OCI-LY3 (cell line): ENCODE measurements at regions not wholly inside any gene's neighbourhood (a gene's known extent, or its start where the extent isn't known, plus 50 kb on each side); places are given as distances from the start of the nearest gene placed in this dataset.

Experiments
- H2AFZ ChIP-seq: fragments of 200-600, 300-600 bp; shearing (Covaris generic); 2 replicates; pipeline ENCODE4 v1.6.0; 2014; ENCODE audit warnings: antibody characterized with exemption, low read depth, low read length
- H3K27ac ChIP-seq: fragments of 200-600, 300-600 bp; sonication (generic); 2 replicates; pipeline ENCODE4 v1.5.1; 2014; ENCODE audit warnings: mild to moderate bottlenecking, low read length, moderate library complexity, mixed read lengths
- H3K27me3 ChIP-seq: fragments of 200-600, 300-600 bp; sonication (generic); 2 replicates; pipeline ENCODE4 v1.6.1; 2014; ENCODE audit warnings: low read depth, low read length, mixed read lengths
- H3K36me3 ChIP-seq: fragments of 200-600, 300-600 bp; sonication (generic); replicated peaks from 2 replicates; pipeline ENCODE3; 2014; ENCODE audit warnings: low read depth, low read length, mixed read lengths
- H3K4me1 ChIP-seq: fragments of 300-600, 200-600 bp; sonication (generic); 2 replicates; pipeline ENCODE4 v1.6.1; 2014; ENCODE audit warnings: low read length, mixed read lengths
- H3K4me2 ChIP-seq: fragments of 200-600, 300-600 bp; sonication (generic); 2 replicates; pipeline ENCODE4 v1.6.1; 2014; ENCODE audit warnings: low read length, mixed read lengths
- H3K4me3 ChIP-seq: fragments of 300-600, 200-600 bp; sonication (generic); 2 replicates; pipeline ENCODE4 v1.5.1; 2014; ENCODE audit warnings: antibody characterized with exemption, mild to moderate bottlenecking, low read length, moderate library complexity
- H3K79me2 ChIP-seq: fragments of 300-600, 200-600 bp; shearing (Covaris generic); 2 replicates; pipeline ENCODE4 v1.6.1; 2014; ENCODE audit warnings: mild to moderate bottlenecking, low read length, mixed read lengths
- H3K9ac ChIP-seq: fragments of 300-600, 200-600 bp; shearing (Covaris generic); 2 replicates; pipeline ENCODE4 v1.6.0; 2014; ENCODE audit warnings: mild to moderate bottlenecking, low read length, moderate library complexity
- H3K9me3 ChIP-seq: fragments of 200-600, 300-600 bp; shearing (Covaris generic); 2 replicates; pipeline ENCODE4 v1.6.1; 2014; ENCODE audit warnings: low read length, mixed read lengths; ENCODE audit not compliant: insufficient read depth
- H4K20me1 ChIP-seq: fragments of 200-600, 300-600 bp; sonication (generic); 2 replicates; pipeline ENCODE4 v1.6.1; 2016; ENCODE audit warnings: low read length, mixed read lengths; ENCODE audit not compliant: insufficient read depth
- EZH2phosphoT487 ChIP-seq: fragments of 200-600 bp; shearing (Covaris generic); IDR thresholded peaks from 2 replicates; pipeline ENCODE4 v1.6.1; 2018; ENCODE audit warnings: antibody characterized with exemption, mixed run types, low read depth
- TF ChIP-seq, protein P1 (sequence below): fragments of 200-600, 300-600 bp; sonication (generic); IDR thresholded peaks from 2 replicates; pipeline ENCODE4 v1.5.1; 2014; ENCODE audit warnings: antibody characterized with exemption, low read length, low read depth

DNA sequence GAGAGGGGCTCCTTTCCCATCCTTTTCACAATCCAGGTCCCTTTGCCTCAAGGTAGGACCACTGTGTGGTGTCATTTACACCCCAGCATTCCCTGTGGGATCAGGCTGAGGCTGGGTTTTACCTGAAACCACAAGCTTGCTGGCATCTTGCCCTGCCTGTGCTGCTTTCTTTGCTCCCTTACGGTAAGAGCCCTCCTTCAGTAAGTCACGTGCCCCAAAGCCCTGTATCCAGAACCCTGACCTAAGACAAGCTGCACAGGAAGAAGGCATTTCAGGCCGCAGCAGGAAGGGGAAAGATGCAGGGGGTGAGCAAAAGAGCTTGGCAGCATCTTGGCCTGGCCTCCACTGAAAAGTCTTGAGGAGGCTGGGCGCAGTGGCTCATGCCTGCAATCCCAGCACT lies 58.4 kb downstream of the KLHDC7A start:
- Histone ChIP-seq H3K9ac (no peak overlapping the region), H3K79me2 (no peaks in the 10 kb centered on the region), H4K20me1 (no peaks in the 10 kb centered on the region), H3K4me3 (no peak overlapping the region), H2AFZ (no peak overlapping the region), H3K9me3 (no peaks in the 10 kb centered on the region), H3K4me2 (no peak overlapping the region), H3K27me3 (no peaks in the 10 kb centered on the region), H3K36me3 (no peaks in the 10 kb centered on the region), H3K27ac (no peak overlapping the region), H3K4me1 (no peaks in the 10 kb centered on the region)
- TF ChIP-seq, protein P1, sequence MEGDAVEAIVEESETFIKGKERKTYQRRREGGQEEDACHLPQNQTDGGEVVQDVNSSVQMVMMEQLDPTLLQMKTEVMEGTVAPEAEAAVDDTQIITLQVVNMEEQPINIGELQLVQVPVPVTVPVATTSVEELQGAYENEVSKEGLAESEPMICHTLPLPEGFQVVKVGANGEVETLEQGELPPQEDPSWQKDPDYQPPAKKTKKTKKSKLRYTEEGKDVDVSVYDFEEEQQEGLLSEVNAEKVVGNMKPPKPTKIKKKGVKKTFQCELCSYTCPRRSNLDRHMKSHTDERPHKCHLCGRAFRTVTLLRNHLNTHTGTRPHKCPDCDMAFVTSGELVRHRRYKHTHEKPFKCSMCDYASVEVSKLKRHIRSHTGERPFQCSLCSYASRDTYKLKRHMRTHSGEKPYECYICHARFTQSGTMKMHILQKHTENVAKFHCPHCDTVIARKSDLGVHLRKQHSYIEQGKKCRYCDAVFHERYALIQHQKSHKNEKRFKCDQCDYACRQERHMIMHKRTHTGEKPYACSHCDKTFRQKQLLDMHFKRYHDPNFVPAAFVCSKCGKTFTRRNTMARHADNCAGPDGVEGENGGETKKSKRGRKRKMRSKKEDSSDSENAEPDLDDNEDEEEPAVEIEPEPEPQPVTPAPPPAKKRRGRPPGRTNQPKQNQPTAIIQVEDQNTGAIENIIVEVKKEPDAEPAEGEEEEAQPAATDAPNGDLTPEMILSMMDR, result no peak
- TF ChIP-seq EZH2phosphoT487, result no peak

DNA sequence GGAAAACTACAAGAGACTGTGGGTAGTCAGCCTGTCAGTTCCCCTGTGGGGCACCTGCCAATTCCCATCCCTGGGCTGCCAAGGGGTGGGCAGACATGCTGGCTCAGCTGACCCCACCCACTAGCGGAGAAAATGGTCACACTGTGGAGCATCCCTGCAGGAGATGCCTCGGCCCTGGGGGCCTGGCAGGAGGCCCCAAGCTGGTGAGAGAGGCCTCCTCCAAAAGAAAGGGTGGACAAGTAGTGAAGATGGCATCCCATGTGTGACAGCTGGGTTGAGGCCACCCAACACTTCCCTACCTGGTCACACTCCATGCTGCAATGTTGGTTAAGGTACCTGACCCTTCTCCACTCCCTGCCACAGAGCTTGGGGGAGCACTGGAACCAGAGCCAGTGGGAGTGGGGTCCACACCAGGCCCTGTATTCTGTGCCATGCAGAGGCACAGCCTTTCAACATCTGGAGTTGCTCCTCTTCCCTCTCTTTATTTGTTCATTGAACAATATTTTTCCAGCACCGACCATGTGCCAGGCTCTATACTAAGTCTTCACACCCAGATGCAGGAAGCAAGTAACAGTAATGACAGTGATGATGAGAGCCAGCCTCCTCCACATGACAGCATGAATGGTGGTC lies 59.5 kb downstream of the KLHDC7A start:
- H2AFZ ChIP-seq, result no peak overlapping the region
- H4K20me1 ChIP-seq, result no peaks in the 10 kb centered on the region
- no peak overlapping the region for H3K27ac ChIP-seq
- no peak overlapping the region for H3K4me3 ChIP-seq
- no peaks in the 10 kb centered on the region for H3K79me2 ChIP-seq
- H3K36me3 ChIP-seq, result no peaks in the 10 kb centered on the region
- no peak for TF ChIP-seq EZH2phosphoT487
- TF ChIP-seq, protein P1, result no peak
- no peak overlapping the region for H3K4me2 ChIP-seq
- H3K4me1 ChIP-seq, result no peaks in the 10 kb centered on the region
- H3K9me3 ChIP-seq, result no peaks in the 10 kb centered on the region
- no peaks in the 10 kb centered on the region for H3K27me3 ChIP-seq
- H3K9ac ChIP-seq, result no peak overlapping the region

DNA sequence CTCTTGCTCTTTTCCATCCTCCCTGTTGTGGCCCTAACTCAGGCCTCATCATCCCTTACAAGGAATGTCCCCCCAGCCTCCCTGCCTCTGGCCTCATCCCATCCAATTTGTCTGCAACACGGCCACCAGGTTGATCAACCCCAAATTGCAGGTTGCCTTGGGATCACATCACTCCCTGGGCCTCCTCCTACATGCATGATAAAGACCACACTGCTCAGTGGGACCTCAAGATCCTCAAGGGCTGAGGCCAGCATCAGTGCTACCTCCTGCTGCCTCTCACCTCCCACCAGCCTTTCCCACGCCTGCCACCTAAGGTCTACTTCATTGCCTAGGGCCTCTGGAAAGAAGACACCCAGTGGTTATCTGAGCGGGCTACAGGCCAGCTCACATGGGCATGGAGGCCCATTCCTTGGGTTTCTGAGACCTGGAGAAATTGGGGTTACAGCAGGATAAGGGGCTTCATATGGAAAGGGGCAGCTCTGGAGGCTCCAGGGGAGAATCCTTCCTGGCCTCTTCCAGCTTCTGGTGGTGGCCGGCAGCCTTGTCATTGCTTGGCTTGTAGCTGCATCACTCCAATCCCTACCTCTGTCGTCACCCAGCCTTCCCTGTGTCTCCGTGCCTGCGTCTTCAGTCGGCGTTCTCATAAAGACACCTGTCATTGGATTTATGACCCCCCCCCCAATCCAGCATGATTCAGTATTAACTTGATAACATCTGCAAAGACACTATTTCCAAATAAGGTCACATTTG lies 60.5 kb downstream of the KLHDC7A start:
- Histone ChIP-seq H4K20me1 (no peaks in the 10 kb centered on the region), H2AFZ (no peak overlapping the region), H3K36me3 (no peaks in the 10 kb centered on the region), H3K79me2 (no peaks in the 10 kb centered on the region), H3K9me3 (no peaks in the 10 kb centered on the region), H3K4me3 (no peak overlapping the region), H3K9ac (no peak overlapping the region), H3K27me3 (no peaks in the 10 kb centered on the region), H3K27ac (no peak overlapping the region), H3K4me2 (no peak overlapping the region), H3K4me1 (no peaks in the 10 kb centered on the region)
- TF ChIP-seq, protein P1, result no peak

DNA sequence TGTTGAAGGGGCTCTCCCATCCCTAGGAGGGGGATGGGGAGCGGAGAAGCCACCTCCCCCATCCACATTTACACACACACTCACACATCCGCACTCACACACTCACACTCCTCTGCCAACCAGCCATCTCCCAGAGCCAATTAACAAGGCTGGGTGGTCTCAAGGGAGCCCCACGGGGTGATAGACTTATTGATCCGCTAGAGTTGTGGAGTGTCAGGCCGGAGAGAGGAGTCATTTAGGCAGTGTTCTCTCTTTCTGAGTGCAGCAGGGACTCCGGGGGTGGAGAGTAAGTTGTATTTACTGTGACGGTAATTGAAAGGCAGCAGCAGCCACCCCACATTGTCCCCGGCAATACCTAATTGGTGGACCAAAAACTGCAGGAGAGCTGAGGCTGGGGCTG lies 61.6 kb downstream of the KLHDC7A start:
- Histone ChIP-seq H2AFZ (no peak overlapping the region), H3K9ac (no peak overlapping the region), H3K36me3 (no peaks in the 10 kb centered on the region), H3K27ac (no peak overlapping the region), H3K79me2 (no peaks in the 10 kb centered on the region), H3K4me1 (no peaks in the 10 kb centered on the region), H3K27me3 (no peaks in the 10 kb centered on the region), H3K4me2 (no peak overlapping the region), H4K20me1 (no peaks in the 10 kb centered on the region), H3K4me3 (no peak overlapping the region), H3K9me3 (no peaks in the 10 kb centered on the region)
- TF ChIP-seq, protein P1, result no peak
- TF ChIP-seq EZH2phosphoT487, result no peak
